HG02642 (cell line): ENCODE measurements at regions not wholly inside any gene's neighbourhood (a gene's known extent, or its start where the extent isn't known, plus 50 kb on each side); places are given as distances from the start of the nearest gene placed in this dataset.

ENCODE experiments used
- ATAC-seq: cut with Tn5 transposase; IDR thresholded peaks from one replicate; pipeline ENCODE4 v1.9.1; 2021; ENCODE audit warnings: mild to moderate bottlenecking; ENCODE audit not compliant: unreplicated experiment, poor library complexity

- ATAC-seq = peak; percentile 20
Measured at GRCh38 chr7:47149971-47150370, 431.9 kb downstream of the TNS3 start.

DNA sequence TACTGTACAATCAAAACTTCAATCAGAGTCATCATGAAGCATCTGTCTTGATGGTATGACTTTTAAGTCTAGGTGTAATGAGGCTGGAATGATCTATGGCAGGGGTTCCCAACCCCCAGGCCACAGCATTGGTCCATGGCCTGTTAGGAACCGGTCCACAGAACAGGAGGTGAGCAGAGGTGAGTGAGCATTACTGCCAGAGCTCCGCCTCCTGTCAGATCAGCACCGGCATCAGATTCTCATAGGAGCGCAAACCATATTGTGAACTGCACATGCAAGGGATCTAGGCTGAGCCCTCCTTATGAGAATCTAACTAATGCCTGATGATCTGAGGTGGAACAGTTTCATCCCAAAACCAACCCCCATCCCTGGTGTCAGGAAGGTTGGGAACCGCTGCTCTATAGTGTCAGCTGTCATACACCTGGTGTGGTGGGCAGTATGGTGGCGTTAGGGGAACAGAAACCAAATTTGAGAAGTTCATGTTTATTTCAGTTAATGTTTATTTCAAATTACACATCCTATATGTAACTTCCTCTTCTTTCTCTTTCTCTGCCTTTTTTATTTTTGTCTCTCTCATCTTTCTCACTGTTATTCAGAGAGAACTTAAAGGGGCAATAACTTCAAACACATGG is 432.6 kb downstream of the TNS3 start:
- peak; percentile 75 for ATAC-seq

DNA sequence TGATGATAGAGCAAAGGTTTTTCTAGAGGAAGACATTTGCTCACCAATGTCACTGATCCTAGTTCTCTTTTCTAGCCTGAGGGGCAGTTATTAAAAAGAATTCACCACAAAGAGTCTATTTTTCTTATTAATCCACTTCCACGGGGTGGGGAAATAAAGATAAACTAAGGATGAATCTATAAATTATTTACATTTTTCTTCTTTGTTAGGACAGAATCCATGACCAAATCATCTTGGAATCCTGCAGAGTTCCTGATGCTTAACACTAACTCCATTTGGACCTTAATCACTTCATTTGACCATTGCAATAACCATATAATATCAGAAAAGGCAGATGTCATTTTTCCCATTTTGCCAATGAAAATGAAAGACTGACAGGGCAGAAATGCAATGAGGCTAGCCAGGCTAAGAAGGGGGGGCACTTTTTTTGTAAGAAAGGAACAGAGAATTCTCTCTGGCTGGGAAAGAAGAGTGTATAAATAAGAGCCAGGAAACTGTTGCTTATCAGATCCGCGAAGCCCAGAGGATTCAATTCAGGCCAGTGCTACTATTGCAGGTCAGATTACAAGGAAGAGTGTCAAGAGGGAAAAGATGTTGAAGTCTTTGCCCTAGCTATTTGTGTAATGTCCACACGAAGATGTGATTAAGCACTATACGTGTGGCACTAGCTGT is 433.2 kb downstream of the TNS3 start:
- ATAC-seq = no peak

- ATAC-seq = no peak
Measured at GRCh38 chr7:47147213-47147631, 434.7 kb downstream of the TNS3 start.

DNA sequence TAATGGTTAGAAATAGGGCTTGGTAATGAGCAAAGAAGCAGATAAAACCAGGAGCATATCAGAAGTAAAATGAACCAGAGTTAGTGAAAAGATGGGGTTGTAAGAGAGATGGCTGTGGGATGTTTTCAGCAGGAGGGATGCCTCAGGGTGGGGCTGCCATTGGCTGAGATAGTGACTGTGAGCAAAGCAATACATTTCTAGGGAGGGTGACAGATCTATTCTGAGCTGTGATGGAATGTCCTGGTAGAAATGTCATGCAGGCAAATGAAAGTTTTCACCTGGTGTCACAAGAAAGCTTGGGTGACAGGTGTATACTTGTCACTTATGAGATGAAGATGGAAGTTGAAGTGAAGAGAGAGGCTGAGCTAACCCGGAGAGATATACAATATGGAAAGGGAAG is 435.9 kb downstream of the TNS3 start:
- no peak for ATAC-seq

GRCh38 chr7:47145186-47145725 is 436.7 kb downstream of the TNS3 start:
- ATAC-seq = no peak

GRCh38 chr7:47143339-47143738 is 438.6 kb downstream of the TNS3 start:
- ATAC-seq = no peak

DNA sequence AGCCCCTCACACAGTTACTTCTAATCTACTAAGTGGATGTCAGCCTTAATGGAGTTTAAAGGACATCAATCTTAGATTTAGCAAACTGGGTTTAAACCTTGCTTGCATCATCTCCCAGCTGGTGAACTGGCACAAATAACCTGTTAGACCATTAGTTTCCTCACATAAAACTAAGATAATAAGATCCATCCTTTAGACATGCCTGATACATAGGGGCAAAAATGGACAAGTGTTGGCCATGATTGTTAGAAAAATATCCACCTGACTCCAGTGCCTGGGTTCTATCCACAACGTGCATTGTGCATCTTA is 439.1 kb downstream of the TNS3 start:
- no peak for ATAC-seq

- ATAC-seq = no peak
Measured at GRCh38 chr7:47142169-47142866, 439.6 kb downstream of the TNS3 start.

DNA sequence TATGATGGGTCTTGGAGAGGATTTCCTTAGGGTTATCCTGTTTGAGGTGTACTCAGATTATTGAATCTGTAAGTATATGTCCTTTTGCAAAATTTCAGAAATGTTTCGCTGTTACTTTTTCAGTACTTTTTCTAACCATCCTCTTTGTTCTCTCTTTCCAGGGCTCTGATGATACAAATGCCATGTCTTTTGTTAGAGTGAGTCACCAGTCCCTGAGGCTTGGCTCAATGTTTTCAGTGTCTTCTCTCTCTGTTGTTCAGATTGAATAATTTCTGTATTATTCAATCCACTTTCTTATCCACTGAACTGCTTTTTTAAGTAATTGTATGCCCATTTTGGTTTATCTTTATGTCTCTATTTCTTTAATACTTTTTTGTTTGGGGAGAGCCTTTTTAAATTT is 449.4 kb downstream of the TNS3 start:
- no peak for ATAC-seq

DNA sequence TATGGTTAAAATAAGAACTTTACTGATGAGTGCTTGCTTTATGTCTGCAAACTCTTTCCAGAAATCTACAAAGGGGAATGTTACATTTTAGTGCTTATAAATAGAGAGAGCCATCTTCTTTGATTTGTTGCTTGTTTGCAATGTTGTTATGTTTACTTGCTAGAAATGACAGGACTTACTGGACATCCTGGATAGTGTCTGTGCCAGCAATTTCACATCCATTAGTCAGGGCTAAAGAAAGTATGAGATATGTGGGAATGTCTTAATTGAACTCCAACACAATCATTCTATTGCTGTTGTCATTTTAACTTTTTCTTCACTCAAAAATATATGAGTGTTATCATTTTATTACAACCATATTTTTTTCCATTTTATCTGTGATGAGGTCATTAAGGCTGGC is 453.2 kb downstream of the TNS3 start:
- no peak for ATAC-seq

DNA sequence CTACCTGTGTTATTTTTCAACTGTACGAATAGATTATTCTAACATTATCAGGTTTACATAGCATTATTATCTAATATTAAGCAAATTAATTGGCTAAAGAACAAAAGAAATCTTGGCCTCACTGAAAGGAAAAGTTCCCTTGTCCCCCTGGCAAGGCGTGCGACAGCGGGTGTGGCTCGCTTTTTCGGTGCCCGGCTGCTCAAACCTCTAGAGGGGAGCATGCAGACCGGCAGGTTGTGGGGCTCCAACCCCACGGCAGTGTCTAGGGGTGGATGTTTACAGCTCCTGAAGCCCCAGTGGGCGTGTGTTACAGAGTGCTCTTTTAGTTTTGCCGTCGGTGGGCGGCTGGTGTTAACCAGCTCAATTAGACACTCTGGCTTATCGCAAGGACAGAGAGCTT is 456.4 kb downstream of the TNS3 start:
- no peak for ATAC-seq

DNA sequence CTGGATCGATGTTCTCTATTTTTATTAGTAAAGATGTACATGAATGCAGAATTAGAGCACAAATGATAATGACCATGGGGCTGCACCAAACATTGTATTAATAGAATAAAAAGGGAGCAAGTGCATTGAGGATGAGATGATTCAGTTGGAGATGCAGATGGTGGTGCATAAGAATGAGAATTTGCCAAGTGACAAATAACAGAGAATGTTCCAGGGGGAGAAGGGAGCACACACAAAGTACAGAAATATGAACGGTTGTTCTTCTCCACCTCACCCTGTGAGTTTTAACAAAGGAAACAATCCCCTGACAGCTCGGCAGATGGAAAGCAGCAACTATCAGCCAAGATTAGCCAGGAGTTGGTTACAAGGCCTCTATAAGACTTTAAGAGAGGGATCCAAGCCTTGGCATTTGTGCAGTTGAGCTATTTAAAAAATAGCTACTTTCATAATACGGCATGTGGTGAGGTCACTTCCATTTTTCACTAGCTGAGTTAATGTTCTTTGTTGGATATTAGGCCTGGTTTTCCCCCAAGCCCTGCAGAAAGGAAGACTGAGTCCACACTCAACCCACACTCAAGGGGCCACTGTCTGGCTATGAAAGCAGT is 462.5 kb downstream of the TNS3 start:
- no peak for ATAC-seq

DNA sequence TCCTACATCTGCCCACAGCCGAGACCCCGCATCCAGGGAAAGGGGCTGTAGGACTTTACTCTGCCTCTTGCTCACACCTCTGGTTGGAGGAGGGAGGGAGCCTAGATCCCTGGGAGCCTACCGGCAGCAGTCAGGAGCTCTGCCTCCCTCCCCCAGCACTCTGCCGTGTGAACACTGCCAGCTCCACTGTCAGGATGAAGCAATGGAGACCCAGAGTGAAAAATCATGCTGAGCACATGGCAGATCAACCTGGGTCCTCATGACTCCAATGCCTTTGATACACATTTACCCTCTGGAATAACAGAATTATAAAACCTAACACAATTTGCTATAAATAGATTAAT is 477.7 kb downstream of the TNS3 start:
- ATAC-seq = no peak

GRCh38 chr7:47103498-47104205 is 478.3 kb downstream of the TNS3 start:
- no peak for ATAC-seq

DNA sequence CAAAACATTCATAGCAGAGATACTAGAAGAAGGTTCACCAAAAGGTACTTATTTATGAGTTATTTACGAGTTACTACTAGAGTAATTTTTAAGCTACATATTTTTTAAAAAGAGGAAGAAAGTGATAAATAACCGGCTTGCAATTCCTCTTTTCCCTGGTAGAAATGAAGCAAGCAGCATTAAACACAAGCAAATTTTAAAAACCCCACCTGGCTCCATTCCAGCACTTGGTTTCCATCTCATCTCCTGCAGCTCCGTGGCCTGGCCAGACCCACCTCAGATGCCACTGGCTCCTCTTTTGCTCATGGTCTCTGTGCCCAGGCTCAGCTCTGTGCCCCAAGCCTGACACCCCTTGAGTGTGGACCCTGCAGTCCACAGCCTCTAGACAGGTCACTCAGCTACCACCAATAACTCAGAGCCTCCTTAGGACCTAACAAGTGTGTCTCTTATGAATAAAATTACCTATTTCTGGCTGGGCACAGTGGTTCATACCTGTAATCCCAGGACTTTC is 479.5 kb downstream of the TNS3 start:
- no peak for ATAC-seq

GRCh38 chr7:47100817-47101435 is 481.0 kb downstream of the TNS3 start:
- ATAC-seq = no peak

- ATAC-seq = no peak
Measured at GRCh38 chr7:47100148-47100816, 481.6 kb downstream of the TNS3 start.

DNA sequence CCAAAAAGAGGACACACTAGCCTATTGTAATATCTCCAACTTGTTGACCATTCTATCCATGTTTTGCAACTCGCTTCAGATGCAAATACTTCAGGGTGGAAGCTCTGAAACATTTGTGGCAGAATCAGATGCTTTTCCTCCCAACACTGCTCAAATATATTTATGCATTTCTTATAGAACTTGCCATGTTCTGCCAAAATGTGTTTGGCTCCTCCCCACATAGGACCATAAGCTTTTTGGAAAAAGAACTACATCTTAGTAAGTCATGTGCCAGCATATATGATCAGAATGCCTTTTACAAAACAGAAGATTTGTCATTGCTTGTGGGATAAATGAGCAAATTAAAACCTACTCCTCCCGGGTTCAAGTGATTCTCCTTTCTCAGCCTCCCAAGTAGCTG is 484.5 kb downstream of the TNS3 start:
- no peak for ATAC-seq

- no peak for ATAC-seq
Measured at GRCh38 chr7:47095946-47096345, 486.0 kb downstream of the TNS3 start.
